Lung (tissue), 11 donors: ENCODE measurements at regions not wholly inside any gene's neighbourhood (a gene's known extent, or its start where the extent isn't known, plus 50 kb on each side); places are given as distances from the start of the nearest gene placed in this dataset.

Source experiments
- ATAC-seq: fragments of 200-7000 bp; cut with Tn5 transposase; one replicate; pipeline ENCODE4 v1.9.1; 2020; ENCODE audit warnings: moderate number of reproducible peaks; ENCODE audit not compliant: insufficient read depth, low FRiP score
- DNase-seq, 3 donors: peaks; one replicate each; pipeline ENCODE4 v3.0.0-alpha.2; 2013 to 2017
- H3K27ac ChIP-seq, 2 donors: one replicate each; pipeline ENCODE4 v1.5.1; 2013; ENCODE audit warnings: mild to moderate bottlenecking in 2 of 2, moderate library complexity in 2 of 2, control low read depth in 1 of 2, inconsistent platforms in 1 of 2, low read depth in 1 of 2, low read length in 1 of 2
- H3K27me3 ChIP-seq, 3 donors: one replicate each; pipeline ENCODE4 v1.5.1; 2013; ENCODE audit warnings: low read length in 2 of 3; ENCODE audit not compliant: control insufficient read depth in 3 of 3, insufficient read depth in 3 of 3
- H3K36me3 ChIP-seq, 4 donors: one replicate each; pipeline ENCODE4 v1.5.1; 2013; ENCODE audit warnings: low read length in 4 of 4, mild to moderate bottlenecking in 1 of 4, moderate library complexity in 1 of 4; ENCODE audit not compliant: control insufficient read depth in 4 of 4, insufficient read depth in 4 of 4
- H3K4me1 ChIP-seq, 5 donors: one replicate each; pipeline ENCODE4 v1.5.1; 2013; ENCODE audit warnings: low read length in 5 of 5, mild to moderate bottlenecking in 2 of 5, moderate library complexity in 1 of 5; ENCODE audit not compliant: control insufficient read depth in 5 of 5, insufficient read depth in 5 of 5
- H3K4me3 ChIP-seq: one replicate; pipeline ENCODE4 v1.5.1; 2013; ENCODE audit warnings: mild to moderate bottlenecking, control low read depth, moderate library complexity
- H3K9ac ChIP-seq, 2 donors: one replicate each; pipeline ENCODE4 v1.5.1; 2013; ENCODE audit warnings: low read length in 2 of 2, control low read depth in 1 of 2; ENCODE audit not compliant: insufficient read depth in 1 of 2
- H3K9me3 ChIP-seq, 4 donors: one replicate each; pipeline ENCODE4 v1.5.1; 2013; ENCODE audit warnings: low read length in 3 of 4, mild to moderate bottlenecking in 1 of 4, moderate library complexity in 1 of 4; ENCODE audit not compliant: control insufficient read depth in 4 of 4, insufficient read depth in 3 of 4
- CTCF ChIP-seq: IDR thresholded peaks from 2 replicates; pipeline ENCODE4 v1.5.1; 2012; ENCODE audit warnings: mild to moderate bottlenecking; ENCODE audit errors: control extremely low read depth, extremely low read depth
- WGBS, 2 donors: extraction: QIAGEN DNeasy Blood & Tissue Kit; methylation state at CpG; one replicate each; pipeline ENCODE4 v1.1.7; 2013; 5-methylcytosine and 5-hydroxymethylcytosine counted together
- donor health status: control.
- donor health status: control.
- donor health status: Bipolar disorder and iron deficiency.
- donor health status: healthy.
- donor health status: DM: yes; HTN: yes; CAD: no.

- Histone ChIP-seq H3K4me1 (no peaks in the 10 kb centered on the region), H3K4me3 (no peak overlapping the region), H3K27me3 (no peaks in the 10 kb centered on the region), H3K27ac (no peak overlapping the region), H3K9ac (no peak overlapping the region), H3K36me3 (no peaks in the 10 kb centered on the region), H3K9me3 (no peaks in the 10 kb centered on the region)
- TF ChIP-seq CTCF: no peak
- no peak for ATAC-seq
- DNase-seq: no peak
- 74 to 81% methylated on average over 5 of the region's 5 CpGs for WGBS, 2 donors
Observed at GRCh38 chr2:88318956-88319330, 133.6 kb downstream of the FOXI3 start.

- WGBS, 2 donors: 89 to 92% methylated on average over 5 of the region's 5 CpGs
- ATAC-seq (no peak), DNase-seq (no peak)
- Histone ChIP-seq H3K9me3 (no peaks in the 10 kb centered on the region), H3K9ac (no peak overlapping the region), H3K27me3 (no peaks in the 10 kb centered on the region), H3K27ac (no peak overlapping the region), H3K36me3 (no peaks in the 10 kb centered on the region), H3K4me1 (no peaks in the 10 kb centered on the region), H3K4me3 (no peak overlapping the region)
- TF ChIP-seq CTCF: no peak
Observed at GRCh38 chr2:88318071-88318955, 134.2 kb downstream of the FOXI3 start.

- Histone ChIP-seq H3K27me3 (no peaks in the 10 kb centered on the region), H3K4me1 (no peaks in the 10 kb centered on the region), H3K9ac (no peak overlapping the region), H3K36me3 (no peaks in the 10 kb centered on the region), H3K9me3 (peaks cover 0 to 7% (median 4%) of the 10 kb centered on the region in 4 donors), H3K27ac (no peak overlapping the region), H3K4me3 (no peak overlapping the region)
- ATAC-seq (no peak), DNase-seq (no peak)
- 87 to 91% methylated on average over 1 of the region's 1 CpG for WGBS, 2 donors
- no peak for TF ChIP-seq CTCF
Observed at GRCh38 chr2:88310787-88311186, 140.6 kb downstream of the THNSL2 start.
